GM13977 (cell line): ENCODE measurements at regions not wholly inside any gene's neighbourhood (a gene's known extent, or its start where the extent isn't known, plus 50 kb on each side); places are given as distances from the start of the nearest gene placed in this dataset.

Source experiments
- DNase-seq: peaks from one replicate; pipeline ENCODE4 v3.0.0; 2012; ENCODE audit warnings: low spot score
- in situ Hi-C: fragments of 300-500 bp; cut with MboI; formaldehyde crosslinking; loops from one replicate; pipeline ENCODE4 v1.12.0; 2022; ENCODE audit warnings: low sequenced_read_pairs, low pct_unique_long_range_greater_than_20kb, mixed read lengths, inconsistent platforms; ENCODE audit not compliant: unreplicated experiment
- TF ChIP-seq, protein P1 (sequence below): IDR thresholded peaks from 2 replicates; pipeline ENCODE4 v1.5.1; 2012; ENCODE audit warnings: mild to moderate bottlenecking, control low read depth; ENCODE audit not compliant: insufficient read depth; ENCODE audit errors: extremely low read depth, missing control alignments

DNA sequence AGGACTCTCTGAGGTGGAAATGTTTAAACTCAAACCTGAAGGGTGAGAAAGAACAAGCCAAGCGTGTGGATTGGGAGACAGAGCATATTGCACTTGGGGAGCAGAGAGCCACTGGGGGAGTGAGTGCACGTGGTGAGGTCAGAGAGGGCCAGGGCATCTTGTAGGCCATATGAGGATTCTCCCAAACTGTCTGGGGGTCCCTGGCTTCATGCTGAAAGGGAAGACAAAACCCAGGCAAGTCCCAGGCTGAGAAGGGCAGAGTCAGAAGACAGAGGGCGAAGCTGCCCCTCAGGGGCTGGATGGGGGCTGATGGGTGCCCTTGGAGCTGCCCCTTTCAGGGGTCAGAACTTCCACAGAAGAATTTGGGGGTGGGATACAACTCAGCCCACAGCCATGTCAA lies 215.3 kb upstream of the S1PR3 start:
- TF ChIP-seq, protein P1, sequence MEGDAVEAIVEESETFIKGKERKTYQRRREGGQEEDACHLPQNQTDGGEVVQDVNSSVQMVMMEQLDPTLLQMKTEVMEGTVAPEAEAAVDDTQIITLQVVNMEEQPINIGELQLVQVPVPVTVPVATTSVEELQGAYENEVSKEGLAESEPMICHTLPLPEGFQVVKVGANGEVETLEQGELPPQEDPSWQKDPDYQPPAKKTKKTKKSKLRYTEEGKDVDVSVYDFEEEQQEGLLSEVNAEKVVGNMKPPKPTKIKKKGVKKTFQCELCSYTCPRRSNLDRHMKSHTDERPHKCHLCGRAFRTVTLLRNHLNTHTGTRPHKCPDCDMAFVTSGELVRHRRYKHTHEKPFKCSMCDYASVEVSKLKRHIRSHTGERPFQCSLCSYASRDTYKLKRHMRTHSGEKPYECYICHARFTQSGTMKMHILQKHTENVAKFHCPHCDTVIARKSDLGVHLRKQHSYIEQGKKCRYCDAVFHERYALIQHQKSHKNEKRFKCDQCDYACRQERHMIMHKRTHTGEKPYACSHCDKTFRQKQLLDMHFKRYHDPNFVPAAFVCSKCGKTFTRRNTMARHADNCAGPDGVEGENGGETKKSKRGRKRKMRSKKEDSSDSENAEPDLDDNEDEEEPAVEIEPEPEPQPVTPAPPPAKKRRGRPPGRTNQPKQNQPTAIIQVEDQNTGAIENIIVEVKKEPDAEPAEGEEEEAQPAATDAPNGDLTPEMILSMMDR = no peak
- in situ Hi-C loops = no loop called here
- DNase-seq = no peak

DNA sequence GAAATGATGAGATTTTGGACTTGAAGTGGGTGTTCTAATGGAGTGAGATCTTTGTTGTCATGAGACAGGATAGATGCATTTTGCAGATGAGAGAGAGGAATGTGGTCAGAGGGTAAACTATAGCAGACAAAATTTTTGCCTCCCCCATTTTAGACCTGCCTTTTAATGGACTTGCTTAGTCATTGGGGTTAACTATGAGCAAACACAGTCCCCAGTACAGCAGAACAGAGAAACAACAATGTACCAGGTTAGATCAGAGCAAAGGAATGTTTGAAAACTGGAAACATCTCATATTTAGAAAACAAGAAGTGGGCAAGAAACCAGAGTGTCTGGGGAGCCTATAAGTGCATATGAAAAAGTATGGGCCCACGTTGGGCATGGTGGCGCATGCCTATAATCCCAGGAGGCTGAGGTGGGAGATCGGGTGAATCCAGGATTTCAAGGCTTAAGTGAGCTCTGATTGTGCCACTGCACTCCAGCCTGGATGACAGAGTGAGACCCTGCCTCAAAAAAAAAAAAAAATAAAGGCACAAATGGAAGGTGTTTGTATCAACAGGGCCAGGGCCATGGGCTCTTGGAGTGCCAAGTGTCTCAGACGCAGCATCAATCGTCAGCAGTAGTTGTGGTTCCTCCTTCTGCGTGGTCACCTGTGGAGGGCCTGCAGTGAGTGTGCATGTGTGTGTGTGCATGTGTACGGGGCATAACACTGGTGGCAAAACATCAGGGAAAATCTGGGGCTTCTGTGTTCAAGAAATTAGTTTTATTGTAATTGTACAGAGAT lies 214.4 kb upstream of the S1PR3 start:
- in situ Hi-C loops = no loop called here
- no peak for DNase-seq
- TF ChIP-seq, protein P1 = no peak

DNA sequence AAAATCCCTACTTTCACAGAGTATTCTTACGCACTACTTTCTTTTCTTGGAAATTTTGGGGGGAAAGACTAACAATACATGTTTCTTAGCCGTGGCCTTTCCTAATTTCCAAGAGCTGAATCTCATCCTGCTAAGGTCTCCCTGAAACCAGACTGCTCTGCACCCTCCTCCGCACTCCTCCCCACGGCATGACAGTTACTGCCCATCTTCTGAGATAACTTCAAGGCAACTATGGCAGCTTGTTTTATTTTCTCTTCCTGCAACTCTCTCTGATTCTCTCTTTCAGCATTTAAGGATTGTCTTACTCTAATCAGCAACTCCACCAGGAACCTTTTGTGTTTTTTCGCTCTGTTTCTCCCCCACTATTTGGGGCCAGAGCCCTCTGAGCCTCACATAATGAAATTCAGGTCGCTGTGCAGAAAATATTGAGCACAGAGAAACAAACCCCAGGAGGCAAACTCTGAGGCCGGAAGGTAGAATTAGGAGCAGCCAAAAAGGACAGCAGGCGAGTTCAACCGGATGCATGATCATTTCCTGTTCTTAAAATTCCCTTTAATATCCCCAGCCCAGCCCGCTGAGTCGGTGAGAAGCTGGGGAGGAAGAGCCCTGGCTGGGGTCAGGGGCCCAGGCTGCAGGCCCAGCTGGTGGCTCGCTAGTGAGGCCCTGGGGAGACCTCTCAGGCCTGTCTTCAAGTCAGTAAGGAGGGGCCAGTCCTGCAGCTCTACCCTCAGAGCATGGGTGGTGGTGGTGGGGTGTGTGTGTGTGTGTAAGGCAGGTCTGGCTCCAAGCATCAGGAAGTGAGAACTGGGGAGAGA lies 213.6 kb upstream of the S1PR3 start:
- in situ Hi-C loops = no loop called here
- no peak for DNase-seq
- TF ChIP-seq, protein P1 = no peak

DNA sequence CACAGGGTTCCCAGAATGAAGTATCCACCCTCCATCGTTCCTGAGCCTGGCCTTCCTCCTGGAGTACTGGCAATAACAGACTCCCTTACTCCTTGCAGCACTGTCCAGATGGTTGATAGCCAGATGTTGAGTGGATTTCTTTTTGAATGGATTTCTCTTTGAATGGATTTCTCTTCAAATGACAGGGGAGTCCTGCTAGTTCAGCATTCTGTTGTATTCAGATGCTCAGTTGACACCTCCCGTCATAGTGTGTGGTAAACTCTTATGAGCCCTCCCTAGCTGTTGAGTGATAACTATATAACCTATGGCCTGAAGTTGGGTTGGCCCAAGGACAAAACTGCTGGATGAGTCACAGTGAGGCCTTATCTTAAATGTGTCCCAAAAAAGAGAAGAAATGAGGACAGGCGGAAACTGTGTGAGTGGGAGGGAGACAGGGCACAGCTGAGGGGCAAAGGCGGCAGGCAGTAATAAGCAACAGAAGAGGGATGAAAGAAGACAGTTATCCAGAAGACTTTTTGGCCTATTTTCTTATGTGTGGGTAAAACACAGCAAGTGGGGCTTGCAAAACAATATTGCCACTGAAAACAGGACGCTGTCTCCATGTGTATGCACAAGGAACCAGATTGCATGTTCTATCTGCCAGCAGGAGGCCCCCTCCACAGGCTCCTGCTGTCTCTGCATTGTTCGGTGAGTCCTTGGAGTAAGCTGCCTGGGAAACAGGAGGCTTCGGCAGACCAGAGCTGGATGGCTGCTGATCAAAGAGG lies 209.5 kb upstream of the S1PR3 start:
- in situ Hi-C loops = no loop called here
- no peak for DNase-seq
- TF ChIP-seq, protein P1 = no peak

DNA sequence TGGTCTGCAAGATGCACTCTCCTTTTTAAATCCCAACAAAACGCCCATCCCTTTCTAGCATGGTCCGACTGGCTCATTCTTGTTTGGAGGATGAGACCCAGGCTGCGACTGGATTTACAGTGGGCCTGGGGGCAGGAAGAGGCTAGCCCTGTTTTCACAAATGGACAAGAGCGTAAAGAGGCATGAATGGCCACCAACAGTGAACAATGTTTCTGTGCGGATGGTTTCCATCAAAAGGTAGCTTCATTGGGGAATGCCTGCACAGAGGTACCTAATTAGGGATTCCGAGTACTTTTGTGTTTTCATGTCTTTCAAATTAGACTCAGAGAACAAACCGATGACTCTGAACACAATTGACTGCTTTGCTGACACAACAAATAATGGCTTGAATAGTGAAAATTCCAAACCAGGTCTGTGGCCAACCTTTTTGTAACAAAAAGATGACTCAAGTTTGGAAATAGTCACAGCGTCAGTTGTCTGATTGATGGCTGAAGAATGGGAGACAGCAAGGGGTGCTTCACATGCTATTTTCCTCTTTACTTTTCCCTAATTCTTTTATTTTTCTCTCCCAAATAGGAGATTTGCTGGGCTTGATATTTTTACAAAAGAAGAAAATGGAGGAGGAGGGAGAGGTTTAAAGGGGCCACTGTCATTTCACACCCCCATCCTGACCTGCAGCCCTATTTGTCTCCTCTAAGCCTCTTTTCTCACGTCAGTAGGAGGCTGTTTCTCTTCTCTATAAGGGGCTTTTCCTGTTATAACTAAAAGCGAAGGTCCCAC lies 208.1 kb upstream of the S1PR3 start:
- TF ChIP-seq, protein P1 = no peak
- no peak for DNase-seq
- in situ Hi-C loops = no loop called here

DNA sequence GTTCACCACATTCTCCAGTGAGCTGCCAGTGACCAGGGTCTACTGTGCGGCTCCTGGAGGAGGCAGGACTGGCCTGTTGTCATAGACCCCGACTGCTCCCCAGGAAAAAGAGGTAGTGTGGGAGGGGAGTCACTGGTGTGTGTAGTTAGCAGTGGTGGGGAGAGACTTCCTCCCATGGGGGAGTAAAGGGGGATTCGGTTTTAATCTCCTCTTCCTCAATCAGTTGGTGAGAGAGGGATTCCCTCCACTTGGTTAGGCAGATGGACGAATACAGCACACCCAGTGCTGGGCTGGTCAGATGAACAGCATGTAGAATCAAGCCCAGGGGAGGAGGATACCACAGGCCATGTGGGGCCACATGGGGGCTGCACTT lies 207.6 kb upstream of the S1PR3 start:
- no peak for DNase-seq
- TF ChIP-seq, protein P1 = no peak
- in situ Hi-C loops = no loop called here
